Colon (tissue), 2 donors: ENCODE measurements at regions not wholly inside any gene's neighbourhood (a gene's known extent, or its start where the extent isn't known, plus 50 kb on each side); places are given as distances from the start of the nearest gene placed in this dataset.

Experiments used
- FAIRE-seq: peaks from 2 replicates; lab custom pipeline; 2012; peaks lifted over from hg19 to GRCh38; lab: Jason Lieb, UNC
- donor health status: control.
- donor health status: control.

DNA sequence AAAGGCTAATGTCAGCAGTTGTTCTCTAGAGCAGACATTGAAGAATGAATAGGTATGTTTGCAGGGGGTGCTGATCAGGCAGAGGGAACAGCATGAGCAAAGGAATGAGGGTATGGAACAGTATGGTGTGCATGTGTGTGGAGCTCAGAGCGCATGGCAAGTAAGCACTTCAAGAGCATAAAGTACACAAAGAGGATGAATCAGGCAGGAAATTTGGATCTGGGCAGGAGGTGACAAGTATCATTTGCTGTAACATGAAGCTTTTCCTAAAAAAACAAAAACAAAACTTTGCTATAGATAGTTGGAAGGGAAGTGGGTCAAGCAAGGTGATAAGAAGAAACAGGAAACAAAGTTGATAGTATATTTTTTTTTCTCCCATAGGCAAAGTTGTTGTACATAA, 746.8 kb downstream of the HDGFL1 start:
- no peak for FAIRE-seq

DNA sequence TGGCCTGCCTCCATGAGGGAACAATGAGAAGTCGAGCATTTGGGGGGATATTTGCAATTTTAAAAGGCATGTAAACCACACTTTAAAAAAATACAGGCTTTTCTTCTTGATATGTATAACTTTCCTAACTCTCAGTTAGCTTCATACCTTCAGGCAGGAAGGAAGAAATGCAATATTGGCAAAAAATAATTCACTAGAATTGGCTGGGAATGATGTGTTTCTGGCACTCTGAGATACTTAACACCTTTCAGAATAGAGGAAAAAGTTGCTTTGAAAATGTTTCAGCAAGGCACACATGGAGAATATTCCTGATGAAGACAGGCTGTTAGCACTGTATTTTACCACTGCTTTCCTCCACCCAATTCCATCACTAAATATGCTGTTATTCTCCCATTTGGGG, 747.6 kb downstream of the HDGFL1 start:
- FAIRE-seq, result no peak

DNA sequence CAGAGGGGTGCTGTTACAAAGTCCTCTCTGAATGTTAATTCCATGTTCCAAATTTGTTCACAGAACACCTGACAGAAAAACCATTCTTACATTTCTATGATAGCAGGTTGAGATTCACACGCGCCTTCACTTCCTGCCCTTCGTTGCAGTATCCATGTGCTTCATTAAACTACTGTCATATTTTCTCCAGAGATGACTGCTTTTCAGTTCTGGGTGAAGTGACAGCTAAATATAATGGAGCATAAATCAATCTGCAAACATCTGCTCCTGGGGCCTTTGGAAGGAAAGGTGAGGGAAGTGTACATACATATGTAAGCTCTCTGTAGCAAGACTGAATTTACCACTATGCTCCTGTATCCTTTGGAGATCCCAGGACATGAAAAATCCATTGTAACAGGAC, 750.2 kb downstream of the HDGFL1 start:
- no peak for FAIRE-seq

DNA sequence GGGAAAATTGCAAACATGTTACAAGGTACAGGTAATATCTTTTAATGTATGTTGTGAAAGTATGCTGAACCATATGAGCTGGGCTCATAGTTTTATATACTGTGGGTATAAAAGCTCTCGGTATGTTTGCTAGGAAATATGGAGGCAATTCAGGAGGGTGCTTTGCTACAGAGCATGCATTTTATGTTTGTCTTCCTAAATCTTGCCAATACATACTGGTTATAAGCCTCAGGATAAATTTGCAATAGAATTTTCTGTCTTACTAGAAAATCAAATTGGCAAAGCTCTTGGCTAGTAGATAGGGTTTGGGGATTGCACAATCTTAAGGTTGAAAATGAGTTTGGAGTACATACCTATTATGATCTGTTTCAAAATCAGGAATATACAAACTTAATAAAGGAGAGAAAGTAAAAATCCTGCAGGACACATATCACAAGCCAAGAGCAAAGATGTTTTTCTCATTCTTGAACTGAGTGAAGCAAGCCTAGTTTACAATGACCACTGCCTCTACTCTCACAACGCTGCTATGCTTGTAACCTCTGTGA, 751.2 kb downstream of the HDGFL1 start:
- no peak for FAIRE-seq

DNA sequence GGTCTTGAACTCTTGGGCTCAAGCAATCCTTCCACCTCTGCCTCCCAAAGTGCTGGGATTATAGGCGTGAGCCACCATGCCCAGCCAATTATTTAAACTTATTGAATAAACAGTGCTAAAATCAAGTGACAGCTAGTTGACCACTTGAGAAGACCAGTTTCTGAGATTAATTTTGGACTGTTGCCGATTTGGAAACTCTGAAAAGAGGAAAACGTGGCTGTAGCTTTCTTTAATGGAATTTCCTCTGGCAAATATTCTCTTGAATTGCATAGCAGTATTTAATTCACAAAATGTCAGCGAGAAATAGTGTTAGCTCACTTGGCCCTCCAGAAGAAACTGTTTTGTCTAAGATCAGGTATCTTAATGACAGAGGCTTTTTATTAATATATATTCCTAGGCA, 754.5 kb downstream of the HDGFL1 start:
- FAIRE-seq, result no peak

DNA sequence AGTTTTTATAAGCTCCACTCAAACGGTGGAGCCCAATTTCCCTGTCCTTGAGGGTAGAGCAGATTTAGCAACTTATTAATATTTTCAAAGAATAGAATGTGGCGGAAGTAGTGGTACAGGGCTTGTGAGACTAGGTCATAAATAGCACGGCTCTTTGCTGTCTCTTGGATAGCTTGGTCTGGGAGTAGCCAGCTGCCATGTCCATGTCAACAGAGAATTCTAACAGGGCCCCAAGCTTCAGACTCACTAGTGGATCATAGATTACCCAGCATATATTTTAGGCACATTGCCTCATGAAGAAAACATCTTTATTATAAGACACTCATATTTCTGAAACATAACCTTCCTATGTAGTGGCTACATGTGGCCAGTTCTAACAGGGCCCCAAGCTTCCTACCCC, 755.7 kb downstream of the HDGFL1 start:
- no peak for FAIRE-seq

DNA sequence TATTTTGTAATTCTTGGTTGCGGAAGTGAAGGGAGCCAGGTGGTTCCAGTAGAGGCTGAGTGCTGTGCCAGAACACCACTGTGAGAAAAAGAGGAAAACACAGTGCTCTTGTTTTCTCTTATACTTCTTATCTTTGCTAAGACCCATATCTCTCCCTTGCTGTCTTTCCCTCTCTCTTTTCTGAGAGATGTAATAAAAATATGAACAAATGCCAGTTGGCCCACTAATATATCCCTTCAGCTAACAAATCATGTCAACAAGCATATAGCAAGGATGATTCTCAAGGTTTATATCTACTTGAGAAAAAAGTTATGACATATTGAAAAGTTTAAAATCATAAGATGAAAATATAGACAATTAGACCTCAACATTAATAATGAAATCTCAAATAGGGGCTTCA, 758.3 kb downstream of the HDGFL1 start:
- FAIRE-seq, result no peak

DNA sequence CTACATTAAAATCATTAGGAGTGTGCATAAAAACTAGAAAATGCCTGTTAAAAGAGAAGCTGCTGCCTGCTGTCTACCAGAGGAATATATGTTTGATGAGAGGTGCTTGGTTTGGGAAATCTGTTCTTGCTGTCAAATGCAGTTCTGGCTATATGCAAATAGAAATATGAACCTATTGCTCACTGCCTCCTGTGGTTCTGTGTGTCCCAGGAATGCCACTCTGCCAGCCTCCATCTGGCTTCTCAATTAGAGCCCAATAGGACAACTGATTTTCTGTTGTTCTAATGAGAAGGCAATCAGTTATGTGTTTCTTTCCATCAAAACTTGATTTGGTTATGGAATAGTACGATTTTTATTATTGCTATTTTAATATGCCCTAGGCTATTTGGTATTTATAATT, 759.7 kb downstream of the HDGFL1 start:
- FAIRE-seq, result no peak

DNA sequence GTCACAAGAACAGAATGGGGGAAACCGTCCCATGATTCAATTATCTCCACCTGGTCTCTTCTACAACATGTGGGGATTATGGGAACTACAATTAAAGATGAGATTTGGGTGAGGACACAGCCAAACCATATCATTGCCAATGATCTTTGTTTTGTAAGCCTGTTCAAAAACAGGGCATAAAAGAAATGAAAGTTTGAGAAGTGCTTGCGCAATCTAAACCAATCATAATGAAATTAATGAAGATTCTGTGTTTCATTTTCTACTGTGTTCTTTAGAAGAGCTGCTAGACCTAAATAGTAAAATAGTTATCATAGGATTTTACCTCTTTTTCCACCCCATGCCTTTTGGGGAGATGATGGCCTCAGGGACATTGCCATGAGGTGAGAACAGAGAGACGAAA, 761.3 kb downstream of the HDGFL1 start:
- no peak for FAIRE-seq

DNA sequence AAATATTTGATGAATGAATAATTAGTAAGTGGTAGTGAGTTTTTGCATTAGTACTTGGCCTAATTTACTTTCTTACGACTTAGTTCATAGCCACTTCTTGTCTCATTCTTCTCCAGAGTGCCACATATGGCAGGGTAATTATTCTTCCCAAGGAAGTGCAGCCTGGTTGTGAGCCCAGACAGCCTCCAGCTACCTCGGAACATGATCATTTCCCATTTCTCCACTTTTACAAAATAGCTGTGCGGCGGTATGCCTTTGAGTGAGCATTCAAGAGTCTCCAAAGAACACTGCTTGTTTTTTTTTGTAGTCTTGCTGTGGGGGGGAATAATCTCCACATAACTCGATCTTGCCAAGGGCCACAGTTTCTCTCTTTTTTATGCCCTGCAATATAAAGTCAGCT, 765.0 kb downstream of the HDGFL1 start:
- FAIRE-seq, result no peak

DNA sequence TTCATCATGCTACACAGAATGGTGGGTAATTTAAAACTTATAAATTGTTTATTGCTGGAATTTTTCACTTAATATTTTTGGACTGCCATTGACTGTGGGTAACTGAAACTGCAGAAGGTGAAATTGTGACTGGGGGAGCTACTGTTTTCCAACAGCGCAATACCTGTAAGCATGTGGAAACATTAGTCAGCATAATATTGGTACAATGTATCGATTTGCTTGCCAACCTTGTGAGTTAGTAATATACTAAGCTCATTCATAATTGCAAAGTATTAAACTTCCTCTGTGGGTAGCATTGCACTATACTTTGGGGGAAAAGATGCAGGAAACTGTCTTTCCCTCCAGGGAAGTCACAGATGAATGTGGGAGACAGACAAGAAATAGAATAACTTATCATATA, 766.5 kb downstream of the HDGFL1 start:
- FAIRE-seq, result no peak

DNA sequence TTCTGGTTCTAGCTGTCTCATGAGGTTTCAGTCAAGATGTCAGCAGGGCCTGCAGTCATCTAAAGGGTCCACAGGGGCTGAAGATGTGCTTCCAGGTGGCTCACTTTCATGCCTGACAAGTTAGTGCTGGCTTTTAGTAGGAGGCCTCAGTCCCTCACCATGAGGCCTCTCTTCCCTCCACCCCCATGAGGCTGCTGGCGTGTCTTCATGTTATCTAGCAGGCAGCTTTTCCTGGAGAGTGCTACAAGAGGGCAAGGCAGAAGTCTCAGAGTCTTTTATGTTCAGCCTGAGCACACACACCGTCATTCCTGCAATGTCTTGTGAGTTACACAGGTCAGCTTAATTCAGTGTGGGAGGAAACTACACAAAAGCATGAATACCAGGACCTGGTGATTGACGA, 769.9 kb downstream of the HDGFL1 start:
- FAIRE-seq, result no peak

DNA sequence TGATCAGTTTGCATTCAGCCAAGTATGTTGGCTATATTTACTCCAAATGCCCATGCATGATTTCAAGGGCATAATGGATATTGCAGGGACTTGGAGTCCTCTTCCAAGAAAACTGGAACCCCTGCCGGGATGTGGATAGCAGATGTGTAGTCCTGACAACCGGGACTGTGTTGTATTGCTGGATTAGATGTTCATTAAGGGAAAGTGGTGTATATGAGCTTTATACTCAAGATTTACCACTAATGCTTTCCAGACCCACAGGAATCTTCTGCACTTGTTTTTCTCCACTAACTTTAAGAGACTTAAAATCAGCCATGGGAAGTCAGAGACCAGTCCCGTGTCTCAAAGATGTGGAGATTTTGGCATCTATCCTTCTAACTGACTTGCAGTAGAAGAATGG, 770.9 kb downstream of the HDGFL1 start:
- no peak for FAIRE-seq

DNA sequence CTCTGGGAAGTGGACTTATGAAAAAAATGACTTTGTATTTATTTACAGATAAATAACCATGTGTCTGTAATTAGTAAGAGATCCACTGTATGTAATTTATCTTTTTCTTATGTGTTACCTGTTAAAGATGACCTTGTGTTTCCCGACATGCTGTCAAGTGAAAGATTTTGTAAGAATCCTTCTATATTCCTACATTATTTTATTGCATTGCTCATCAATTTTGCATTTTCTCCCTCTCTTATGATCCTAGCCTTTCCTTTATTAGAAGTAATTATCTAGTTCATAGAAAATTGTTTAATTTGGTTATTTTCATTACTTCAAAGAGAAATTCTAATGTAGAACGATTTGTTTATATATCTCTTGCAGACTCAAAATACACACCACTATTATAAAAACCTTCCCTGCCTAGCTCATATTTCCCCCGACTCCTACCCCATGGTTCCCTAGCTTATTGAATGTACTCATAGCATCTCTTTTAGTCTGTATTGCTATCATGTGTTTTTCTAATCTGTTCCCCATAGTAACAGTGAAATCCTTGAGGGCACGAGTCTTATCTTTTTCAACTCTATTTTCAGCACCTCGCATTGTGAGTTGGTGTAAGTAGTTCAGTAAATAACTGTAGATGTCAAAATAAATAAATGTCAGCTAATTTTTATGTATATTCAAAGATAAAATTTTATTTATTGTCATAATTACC, 774.4 kb downstream of the HDGFL1 start:
- no peak for FAIRE-seq

DNA sequence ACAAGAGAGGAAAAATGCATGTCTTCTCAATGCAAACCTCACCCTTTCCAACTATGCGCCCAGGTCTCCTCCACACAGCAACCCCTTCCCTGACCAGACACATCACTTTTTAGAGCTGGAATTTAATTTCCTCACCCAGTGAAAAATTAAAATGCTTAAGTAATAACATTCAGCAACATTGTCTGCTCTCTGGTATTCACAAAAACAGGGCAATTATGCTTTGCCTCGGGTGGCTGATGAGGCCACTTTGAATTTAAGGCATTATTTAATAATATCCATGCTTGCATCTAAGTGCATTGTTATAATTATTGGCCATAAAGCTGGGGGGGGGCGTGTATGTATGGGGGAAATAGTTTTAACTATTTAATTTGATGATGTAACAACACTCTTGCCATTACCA, 777.8 kb upstream of the NRSN1 start:
- FAIRE-seq, result no peak

DNA sequence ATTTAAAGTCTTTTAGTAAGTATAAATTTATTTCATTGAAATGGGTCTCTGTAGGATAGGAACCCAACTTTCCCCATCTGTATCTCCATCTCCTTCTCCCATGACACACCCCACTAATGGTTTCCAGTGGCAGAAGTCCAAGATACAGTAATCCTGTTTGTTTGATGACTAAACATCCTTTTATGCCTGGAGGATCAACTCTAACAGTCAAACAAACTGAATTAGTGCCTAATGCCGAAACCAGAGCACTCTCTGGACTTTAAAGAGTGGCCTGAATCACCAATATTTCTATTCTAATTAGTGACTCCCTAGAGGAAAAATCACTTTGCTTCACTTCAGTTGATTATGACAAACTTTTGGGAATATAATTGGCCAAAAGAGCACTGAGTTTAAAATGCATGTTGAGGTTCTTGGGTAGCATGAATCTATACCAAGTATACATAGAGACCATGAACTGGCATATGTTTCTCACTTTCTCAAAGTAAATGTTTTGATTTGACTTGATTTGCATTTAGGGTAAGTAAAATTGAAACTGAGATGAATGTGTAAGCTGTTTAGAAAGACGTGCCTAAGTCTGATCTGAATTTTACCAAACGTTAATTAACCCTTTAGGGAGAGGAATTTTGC, 776.4 kb upstream of the NRSN1 start:
- no peak for FAIRE-seq

DNA sequence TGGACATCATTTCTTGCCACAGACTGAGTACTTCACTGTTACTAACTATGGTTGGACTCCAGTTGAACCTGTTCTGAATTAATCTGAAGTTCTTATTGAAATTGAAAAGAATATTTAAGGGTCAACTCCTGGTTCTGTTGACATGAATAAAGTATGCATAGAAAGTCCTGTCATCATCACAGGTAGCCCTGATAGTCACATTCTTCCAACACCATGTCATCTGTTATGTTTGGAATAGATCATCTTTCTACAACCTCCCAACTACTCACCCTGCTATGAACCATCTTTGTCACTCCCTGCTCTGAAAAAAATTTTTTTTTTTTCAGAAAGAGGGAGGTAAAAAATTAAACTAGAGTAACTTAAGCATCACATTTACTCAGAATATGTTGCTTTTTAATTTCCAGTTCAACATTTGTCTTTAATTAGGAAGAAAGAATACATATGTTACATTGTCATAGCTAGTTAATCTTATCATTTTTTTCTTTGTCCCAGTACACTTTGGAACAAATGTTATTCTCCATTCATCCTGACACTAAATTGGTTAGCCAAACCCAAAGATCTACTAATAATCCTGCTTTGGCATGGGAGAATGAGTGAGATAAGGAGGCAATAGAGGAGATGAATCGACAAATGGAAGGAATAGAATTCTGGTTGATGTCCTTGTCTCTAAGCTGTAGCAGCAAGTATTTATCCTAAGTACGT, 775.1 kb upstream of the NRSN1 start:
- no peak for FAIRE-seq

DNA sequence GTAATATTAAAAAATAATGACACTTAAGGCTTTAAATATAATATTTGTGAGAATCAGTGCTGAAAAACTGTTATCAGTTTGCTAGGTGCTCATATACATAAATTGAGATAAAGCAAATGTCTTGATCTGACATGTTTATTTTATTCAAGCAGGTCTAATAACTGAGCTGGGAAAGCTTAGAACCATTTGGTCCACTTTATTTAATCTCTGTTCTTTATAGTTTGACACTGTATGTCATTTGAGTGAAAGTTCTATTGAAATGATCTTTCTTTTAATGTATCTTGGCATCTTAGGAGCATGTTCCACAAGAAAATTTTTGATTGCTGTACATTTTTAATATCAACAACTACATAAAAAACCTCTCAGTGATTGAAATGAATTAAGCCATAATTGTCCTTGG, 772.0 kb upstream of the NRSN1 start:
- FAIRE-seq, result no peak

DNA sequence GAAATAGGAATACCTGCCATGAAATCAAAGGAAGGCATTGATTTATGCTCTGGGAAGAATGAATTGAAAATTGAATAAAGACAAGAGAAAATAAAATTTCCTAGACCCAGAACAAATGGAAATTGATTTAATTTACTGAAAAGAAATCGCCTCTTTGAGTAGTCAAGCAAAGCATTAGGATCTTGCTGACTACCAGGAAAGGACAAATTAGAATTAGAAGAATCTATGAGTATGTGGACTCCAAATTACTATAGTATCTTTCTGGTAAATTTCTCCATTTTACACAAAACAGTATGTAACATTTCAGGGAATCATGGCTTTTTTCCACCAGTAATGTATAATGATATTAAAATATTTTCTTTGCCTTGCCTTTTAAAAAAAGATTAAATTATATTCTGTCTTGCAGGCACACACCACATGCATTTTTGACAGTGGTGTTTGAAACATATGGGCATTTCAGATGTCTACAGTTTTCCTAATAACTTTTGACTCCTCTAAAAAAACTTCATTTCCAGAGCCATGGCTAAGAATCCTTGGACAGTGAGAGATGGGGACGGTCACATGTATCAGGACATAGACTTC, 768.7 kb upstream of the NRSN1 start:
- no peak for FAIRE-seq

DNA sequence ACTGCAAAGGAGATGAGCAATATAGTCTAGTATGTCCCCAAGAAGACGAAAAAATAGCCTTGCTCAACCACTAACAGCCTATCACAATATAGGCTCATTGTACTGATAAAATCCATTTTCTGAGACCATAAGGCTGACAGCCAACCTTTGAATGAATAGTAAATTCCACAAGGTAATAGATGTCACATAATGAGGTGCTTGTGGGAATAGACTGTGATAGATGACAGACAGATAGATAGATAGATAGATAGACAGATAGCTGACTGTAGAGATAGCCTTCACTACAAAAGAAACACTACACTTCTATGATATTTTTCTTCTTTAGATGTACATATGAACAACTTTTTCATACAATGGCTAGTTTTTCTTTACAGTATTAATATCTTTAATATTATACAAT, 760.3 kb upstream of the NRSN1 start:
- no peak for FAIRE-seq

DNA sequence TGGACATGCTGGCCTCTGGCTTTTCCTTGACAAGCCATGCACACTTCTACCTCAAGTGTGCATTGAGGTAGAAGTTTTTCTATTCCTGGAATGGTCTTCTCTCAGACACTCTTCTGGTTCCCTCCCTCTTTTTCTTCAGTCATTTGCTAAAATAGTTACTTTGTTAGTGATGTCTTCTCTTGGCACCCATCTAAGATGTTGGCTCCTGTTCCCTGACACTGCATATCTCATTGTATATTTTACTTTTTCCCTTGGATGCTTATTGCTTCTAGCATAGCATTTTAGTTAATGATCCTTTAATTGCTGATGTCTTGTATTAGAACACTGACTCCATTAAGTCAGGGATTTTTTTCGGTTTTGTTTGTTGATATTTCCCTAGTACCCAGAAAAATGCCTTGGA, 758.7 kb upstream of the NRSN1 start:
- FAIRE-seq, result no peak

DNA sequence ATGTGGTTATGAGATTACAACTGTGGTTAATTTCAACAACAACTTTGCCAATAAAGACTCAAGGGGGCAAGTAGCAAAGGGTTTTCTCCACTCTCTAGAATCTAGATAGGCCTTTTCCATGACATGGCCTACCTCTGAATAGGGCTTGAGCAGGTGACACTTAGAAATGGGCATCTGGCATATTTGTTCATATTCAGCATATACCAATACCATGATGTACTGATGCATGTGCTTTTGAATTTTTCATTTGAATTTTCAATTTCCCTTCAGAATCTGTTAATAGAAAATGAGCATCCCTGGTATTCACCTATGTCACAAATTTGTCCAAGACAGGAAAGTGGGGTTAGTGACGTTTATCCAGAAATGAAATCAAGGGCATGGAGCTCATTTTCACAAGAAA, 757.5 kb upstream of the NRSN1 start:
- no peak for FAIRE-seq

DNA sequence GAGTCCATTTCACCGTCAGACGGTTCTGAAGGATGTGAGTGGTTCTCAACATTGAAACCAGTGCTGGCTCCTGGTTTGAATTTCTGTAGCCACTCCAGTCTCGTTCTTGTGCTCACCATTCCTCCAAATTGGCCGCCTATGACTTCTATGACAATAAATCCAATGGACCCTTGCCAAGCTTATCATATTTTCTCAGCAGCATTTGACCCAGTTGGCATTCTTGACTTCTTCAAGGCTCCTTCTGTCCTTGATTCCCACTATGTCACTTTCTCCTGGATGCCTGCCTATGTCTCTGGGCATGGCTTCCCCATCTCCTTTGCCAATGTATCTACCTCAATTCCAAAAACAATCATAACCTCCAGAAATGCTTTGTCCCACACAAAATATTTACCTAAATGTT, 756.0 kb upstream of the NRSN1 start:
- no peak for FAIRE-seq
